NCI-H69 (cell line): ENCODE measurements at regions not wholly inside any gene's neighbourhood (a gene's known extent, or its start where the extent isn't known, plus 50 kb on each side); places are given as distances from the start of the nearest gene placed in this dataset.

Source experiments
- DNase-seq: peaks from one replicate; lab custom pipeline; 2025; lab: John Stamatoyannopoulos, UW

GRCh38 chr3:40593351-40593750 lies 68.6 kb downstream of the ZNF621 start:
- no peak for DNase-seq

- no peak for DNase-seq
Measured at GRCh38 chr3:40597441-40597840, 72.7 kb downstream of the ZNF621 start.

- DNase-seq, result no peak
Measured at GRCh38 chr3:40598338-40598737, 73.6 kb downstream of the ZNF621 start.

- DNase-seq, result no peak
Measured at GRCh38 chr3:40598962-40599361, 74.2 kb downstream of the ZNF621 start.

- no peak for DNase-seq
Measured at GRCh38 chr3:40602778-40603385, 78.1 kb downstream of the ZNF621 start.

GRCh38 chr3:40605960-40606359 lies 81.2 kb downstream of the ZNF621 start:
- no peak for DNase-seq

GRCh38 chr3:40608091-40608490 lies 83.3 kb downstream of the ZNF621 start:
- DNase-seq, result no peak

- no peak for DNase-seq
Measured at GRCh38 chr3:40613306-40613705, 88.5 kb downstream of the ZNF621 start.

GRCh38 chr3:40615110-40615915 lies 90.6 kb downstream of the ZNF621 start:
- DNase-seq, result peak; percentile 52

- peak; percentile 17 for DNase-seq
Measured at GRCh38 chr3:40615918-40616819, 91.4 kb downstream of the ZNF621 start.

- no peak for DNase-seq
Measured at GRCh38 chr3:40617084-40617483, 92.3 kb downstream of the ZNF621 start.

- DNase-seq, result no peak
Measured at GRCh38 chr3:40618158-40618557, 93.4 kb downstream of the ZNF621 start.

GRCh38 chr3:40620151-40620550 lies 95.4 kb downstream of the ZNF621 start:
- DNase-seq, result peak; percentile 4

GRCh38 chr3:40621252-40621651 lies 96.5 kb downstream of the ZNF621 start:
- no peak for DNase-seq

GRCh38 chr3:40623567-40623966 lies 98.8 kb downstream of the ZNF621 start:
- DNase-seq, result no peak

GRCh38 chr3:40624189-40624769 lies 99.5 kb downstream of the ZNF621 start:
- no peak for DNase-seq

GRCh38 chr3:40627095-40627494 lies 102.3 kb downstream of the ZNF621 start:
- no peak for DNase-seq

- DNase-seq, result no peak
Measured at GRCh38 chr3:40628984-40629383, 104.2 kb downstream of the ZNF621 start.

GRCh38 chr3:40631341-40631995 lies 106.7 kb downstream of the ZNF621 start:
- peak; percentile 49 for DNase-seq

GRCh38 chr3:40637906-40638305 lies 113.1 kb downstream of the ZNF621 start:
- DNase-seq, result no peak

GRCh38 chr3:40639006-40639405 lies 114.2 kb downstream of the ZNF621 start:
- no peak for DNase-seq

GRCh38 chr3:40642812-40643211 lies 118.1 kb downstream of the ZNF621 start:
- no peak for DNase-seq
